KMS-11 (cell line): ENCODE measurements at regions not wholly inside any gene's neighbourhood (a gene's known extent, or its start where the extent isn't known, plus 50 kb on each side); places are given as distances from the start of the nearest gene placed in this dataset.

Experiments used
- H2AFZ ChIP-seq: fragments of 200-600 bp; sonication (generic); 2 replicates; pipeline ENCODE4 v1.6.1; 2016; ENCODE audit warnings: antibody characterized with exemption, mixed run types, low read depth
- H3K27ac ChIP-seq: fragments of 200-600 bp; sonication (generic); 2 replicates; pipeline ENCODE4 v1.6.1; 2016; ENCODE audit warnings: mild to moderate bottlenecking, mixed run types
- H3K27me3 ChIP-seq: fragments of 200-600 bp; sonication (generic); 2 replicates; pipeline ENCODE4 v1.6.1; 2017; ENCODE audit warnings: mild to moderate bottlenecking, low read depth, mixed run types, moderate library complexity; ENCODE audit not compliant: insufficient read depth
- H3K36me3 ChIP-seq: fragments of 200-600 bp; sonication (generic); 2 replicates; pipeline ENCODE4 v1.6.1; 2017; ENCODE audit warnings: mild to moderate bottlenecking, mixed run types; ENCODE audit not compliant: insufficient read depth
- H3K4me1 ChIP-seq: fragments of 200-600 bp; sonication (generic); 2 replicates; pipeline ENCODE4 v1.6.1; 2016; ENCODE audit warnings: mild to moderate bottlenecking, low read depth, mixed run types; ENCODE audit not compliant: poor library complexity, severe bottlenecking
- H3K4me2 ChIP-seq: fragments of 200-600 bp; sonication (generic); 2 replicates; pipeline ENCODE4 v1.7.0; 2016; ENCODE audit warnings: mild to moderate bottlenecking, mixed run types
- H3K4me3 ChIP-seq: fragments of 200-600 bp; sonication (generic); IDR thresholded peaks from 2 replicates; pipeline ENCODE4 v1.6.1; 2017; ENCODE audit warnings: low read depth, low read length, mixed read lengths; ENCODE audit not compliant: insufficient read depth
- H3K79me2 ChIP-seq: fragments of 200-600 bp; sonication (generic); 2 replicates; pipeline ENCODE4 v1.6.1; 2016; ENCODE audit warnings: low read depth, mixed run types; ENCODE audit not compliant: insufficient read depth
- H3K9ac ChIP-seq: fragments of 200-600 bp; sonication (generic); 2 replicates; pipeline ENCODE4 v1.6.1; 2016; ENCODE audit warnings: mild to moderate bottlenecking, mixed run types
- H4K20me1 ChIP-seq: fragments of 200-600 bp; sonication (generic); 2 replicates; pipeline ENCODE4 v1.6.1; 2016; ENCODE audit warnings: mild to moderate bottlenecking, mixed run types; ENCODE audit not compliant: insufficient read depth
- CTCF ChIP-seq: fragments of 200-600 bp; sonication (generic); conservative IDR thresholded peaks from 2 replicates; pipeline ENCODE4 v1.6.1; 2017; ENCODE audit warnings: low read depth, mild to moderate bottlenecking, antibody characterized with exemption, low read length, moderate library complexity, mixed read lengths

GRCh38 chr7:94270772-94271171, 123.9 kb upstream of the COL1A2 start:
- H3K79me2 ChIP-seq, result no peaks in the 10 kb centered on the region
- no peak overlapping the region for H3K4me2 ChIP-seq
- no peak overlapping the region for H2AFZ ChIP-seq
- no peak overlapping the region for H3K4me3 ChIP-seq
- TF ChIP-seq CTCF, result no peak
- no peaks in the 10 kb centered on the region for H3K36me3 ChIP-seq
- H3K27me3 ChIP-seq, result no peaks in the 10 kb centered on the region
- H3K27ac ChIP-seq, result no peak overlapping the region
- H3K9ac ChIP-seq, result no peak overlapping the region
- no peaks in the 10 kb centered on the region for H3K4me1 ChIP-seq
- no peaks in the 10 kb centered on the region for H4K20me1 ChIP-seq

DNA sequence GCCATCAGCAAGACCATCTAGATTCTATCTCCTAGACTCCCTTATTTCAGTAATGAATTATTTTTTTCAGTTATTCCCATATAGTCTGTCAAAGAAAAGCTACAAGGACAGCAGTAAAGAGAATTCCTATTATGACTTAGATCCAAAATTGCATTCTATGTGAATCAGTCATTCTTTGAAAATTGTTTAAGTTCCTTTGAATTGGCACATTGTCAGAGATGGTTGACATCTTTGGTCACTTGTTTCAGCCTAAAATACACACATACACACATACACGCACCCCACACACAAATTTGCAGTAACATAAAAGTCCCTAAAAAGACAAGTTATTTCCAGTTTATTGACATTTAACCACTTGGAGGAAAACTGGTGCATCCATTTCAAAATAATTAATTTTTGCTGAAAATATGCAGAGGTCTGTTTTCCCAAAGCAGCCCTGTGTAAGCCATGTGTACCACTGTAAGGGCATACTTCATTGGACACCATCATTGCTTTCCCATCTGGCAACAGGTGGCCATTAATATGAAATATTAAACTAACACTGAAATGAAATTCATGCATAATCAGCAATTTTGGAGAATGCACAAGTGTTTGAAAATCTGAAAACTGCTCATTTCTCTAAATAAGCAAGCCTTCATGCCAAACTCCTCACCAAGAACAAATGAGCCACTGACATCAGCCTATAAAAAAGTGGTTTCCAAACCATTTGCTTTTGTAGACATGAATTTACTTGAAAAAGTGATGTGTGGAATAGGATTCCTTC, 121.7 kb upstream of the COL1A2 start:
- Histone ChIP-seq H3K4me2 (no peak overlapping the region), H4K20me1 (no peaks in the 10 kb centered on the region), H3K4me3 (no peak overlapping the region), H2AFZ (no peak overlapping the region), H3K27ac (no peak overlapping the region), H3K4me1 (no peaks in the 10 kb centered on the region), H3K27me3 (no peaks in the 10 kb centered on the region), H3K79me2 (no peaks in the 10 kb centered on the region), H3K9ac (no peak overlapping the region), H3K36me3 (no peaks in the 10 kb centered on the region)
- TF ChIP-seq CTCF, result no peak

- H3K4me3 ChIP-seq, result no peak overlapping the region
- no peak for TF ChIP-seq CTCF
- H3K9ac ChIP-seq, result no peak overlapping the region
Measured at GRCh38 chr7:94274828-94275227, 119.9 kb upstream of the COL1A2 start.

GRCh38 chr7:94276027-94276426, 118.7 kb upstream of the COL1A2 start:
- Histone ChIP-seq H2AFZ (no peak overlapping the region), H3K9ac (no peak overlapping the region), H3K79me2 (no peaks in the 10 kb centered on the region), H3K27ac (no peak overlapping the region), H3K4me1 (no peaks in the 10 kb centered on the region), H3K4me2 (no peak overlapping the region), H3K4me3 (no peak overlapping the region), H3K36me3 (no peaks in the 10 kb centered on the region), H3K27me3 (no peaks in the 10 kb centered on the region), H4K20me1 (no peaks in the 10 kb centered on the region)
- no peak for TF ChIP-seq CTCF

More at GRCh38 chr7:94274828-94275227, 119.9 kb upstream of the COL1A2 start:
- no peak overlapping the region for H3K4me2 ChIP-seq
- no peaks in the 10 kb centered on the region for H3K79me2 ChIP-seq
- H3K36me3 ChIP-seq, result no peaks in the 10 kb centered on the region
- no peaks in the 10 kb centered on the region for H3K27me3 ChIP-seq
- H4K20me1 ChIP-seq, result no peaks in the 10 kb centered on the region
- H3K4me1 ChIP-seq, result no peaks in the 10 kb centered on the region
- H2AFZ ChIP-seq, result no peak overlapping the region
- H3K27ac ChIP-seq, result no peak overlapping the region
